IMR-90 (cell line): ENCODE measurements at regions not wholly inside any gene's neighbourhood (a gene's known extent, or its start where the extent isn't known, plus 50 kb on each side); places are given as distances from the start of the nearest gene placed in this dataset.

Experiments
- ATAC-seq: fragments of 200-7000 bp; cut with Tn5 transposase; 2 replicates; pipeline ENCODE4 v1.9.1; 2020; ENCODE audit warnings: low read depth, mild to moderate bottlenecking, moderate library complexity
- BruUV-seq: library from RNA; stranded (reverse); fragments of 400-500 nt; replicated peaks from 2 replicates; lab custom pipeline; 2021; lab: Mats Ljungman, UMichigan
- CTCF ChIA-PET: fragments of 300-600 bp; formaldehyde crosslinking; extraction: SDS; loops from one replicate; lab custom pipeline; 2021; ENCODE audit warnings: antibody characterized with exemption; lab: Yijun Ruan, JAX
- POLR2A ChIA-PET: fragments of 300-600 bp; sonication (Branson Sonifier 250); formaldehyde crosslinking; loops from one replicate; lab custom pipeline; 2022; ENCODE audit warnings: antibody characterized with exemption; ENCODE audit not compliant: unreplicated experiment; lab: Charles Lee
- DNase-seq: peaks from one replicate; pipeline ENCODE4 v3.0.0; 2013
- H2AFZ ChIP-seq: replicated peaks from 2 replicates; pipeline ENCODE3; 2013; ENCODE audit warnings: low read length, mild to moderate bottlenecking; ENCODE audit not compliant: poor library complexity
- H2AK5ac ChIP-seq: 2 replicates; pipeline ENCODE4 v1.6.1; 2013; ENCODE audit warnings: low read depth, low read length, inconsistent platforms
- H2AK9ac ChIP-seq: replicated peaks from 2 replicates; pipeline ENCODE3; 2013; ENCODE audit warnings: mild to moderate bottlenecking, low read depth, low read length, moderate library complexity; ENCODE audit not compliant: poor library complexity
- H2BK120ac ChIP-seq: 2 replicates; pipeline ENCODE4 v1.6.1; 2013; ENCODE audit warnings: low read depth, low read length, inconsistent platforms
- H2BK15ac ChIP-seq: 3 replicates; pipeline ENCODE4 v1.6.1; 2013; ENCODE audit warnings: low read depth, low read length, inconsistent platforms
- H2BK20ac ChIP-seq: 2 replicates; pipeline ENCODE4 v1.6.1; 2013; ENCODE audit warnings: low read depth, mild to moderate bottlenecking, inconsistent platforms, low read length, moderate library complexity
- H2BK5ac ChIP-seq: 2 replicates; pipeline ENCODE4 v1.6.1; 2013; ENCODE audit warnings: mild to moderate bottlenecking, low read depth, low read length, inconsistent platforms; ENCODE audit not compliant: poor library complexity, severe bottlenecking
- H3K14ac ChIP-seq: replicated peaks from 2 replicates; pipeline ENCODE4 v1.6.1; 2013; ENCODE audit warnings: low read depth, low read length, inconsistent platforms
- H3K18ac ChIP-seq: 2 replicates; pipeline ENCODE4 v1.6.1; 2013; ENCODE audit warnings: low read depth, low read length, control low read depth
- H3K23ac ChIP-seq: 2 replicates; pipeline ENCODE4 v1.6.1; 2013; ENCODE audit warnings: low read depth, low read length, inconsistent platforms
- H3K27ac ChIP-seq: 2 replicates; pipeline ENCODE4 v1.5.1; 2013; ENCODE audit warnings: mild to moderate bottlenecking, control low read depth, low read length; ENCODE audit not compliant: insufficient read depth
- H3K27me3 ChIP-seq: 2 replicates; pipeline ENCODE4 v1.6.1; 2013; ENCODE audit warnings: low read length; ENCODE audit not compliant: control insufficient read depth, insufficient read depth
- H3K36me3 ChIP-seq: 2 replicates; pipeline ENCODE4 v1.6.1; 2013; ENCODE audit warnings: low read length, mixed read lengths; ENCODE audit not compliant: control insufficient read depth, insufficient read depth
- H3K4ac ChIP-seq: 2 replicates; pipeline ENCODE4 v1.6.1; 2013; ENCODE audit warnings: low read depth, low read length, inconsistent platforms
- H3K4me1 ChIP-seq: 2 replicates; pipeline ENCODE4 v1.6.1; 2013; ENCODE audit warnings: low read length, mixed read lengths; ENCODE audit not compliant: control insufficient read depth, insufficient read depth
- H3K4me2 ChIP-seq: 2 replicates; pipeline ENCODE4 v1.6.1; 2013; ENCODE audit warnings: low read depth, mild to moderate bottlenecking, control low read depth, low read length, moderate library complexity
- H3K4me3 ChIP-seq: 2 replicates; pipeline ENCODE4 v1.5.1; 2013; ENCODE audit warnings: low read depth, mild to moderate bottlenecking, control low read depth, low read length, moderate library complexity; ENCODE audit not compliant: insufficient read depth
- H3K56ac ChIP-seq: 2 replicates; pipeline ENCODE4 v1.6.1; 2013; ENCODE audit warnings: low read length, inconsistent platforms; ENCODE audit not compliant: insufficient read depth; ENCODE audit errors: extremely low read depth
- H3K79me1 ChIP-seq, 2 experiments: 2 replicates each; pipeline ENCODE4 v1.6.1; 2013; ENCODE audit warnings: low read length in 2 of 2, inconsistent platforms in 1 of 2, low read depth in 1 of 2
- H3K9ac ChIP-seq: 2 replicates; pipeline ENCODE4 v1.6.1; 2013; ENCODE audit warnings: low read depth, low read length, control low read depth
- H3K9me1 ChIP-seq: 2 replicates; pipeline ENCODE4 v1.6.1; 2013; ENCODE audit warnings: low read length, inconsistent platforms; ENCODE audit not compliant: insufficient read depth
- H3K9me3 ChIP-seq: 2 replicates; pipeline ENCODE4 v1.6.1; 2013; ENCODE audit warnings: low read length; ENCODE audit not compliant: control insufficient read depth, insufficient read depth
- H4K20me1 ChIP-seq: 2 replicates; pipeline ENCODE4 v1.6.1; 2013; ENCODE audit warnings: low read length, inconsistent platforms; ENCODE audit not compliant: insufficient read depth
- H4K5ac ChIP-seq: 2 replicates; pipeline ENCODE4 v1.6.1; 2013; ENCODE audit warnings: mild to moderate bottlenecking, low read depth, low read length, control low read depth
- H4K8ac ChIP-seq, 2 experiments: 2 replicates each; pipeline ENCODE4 v1.6.1; 2013; ENCODE audit warnings: low read depth in 2 of 2, low read length in 2 of 2, control low read depth in 1 of 2, inconsistent platforms in 1 of 2
- H4K91ac ChIP-seq: 2 replicates; pipeline ENCODE4 v1.6.1; 2013; ENCODE audit warnings: low read depth, low read length, inconsistent platforms; ENCODE audit not compliant: insufficient read depth
- BHLHE40 ChIP-seq: fragments of 150-350 bp; IDR thresholded peaks from 2 replicates; pipeline ENCODE4 v1.6.1; 2016; ENCODE audit warnings: mild to moderate bottlenecking, low read depth, low read length
- CEBPB ChIP-seq: IDR thresholded peaks from 2 replicates; pipeline ENCODE4 v1.6.1; 2012; ENCODE audit warnings: low read depth, low read length, improper control_type of control experiment
- CHD1 ChIP-seq: IDR thresholded peaks from 2 replicates; pipeline ENCODE4 v1.6.1; 2012; ENCODE audit warnings: low read depth, low read length, improper control_type of control experiment
- ELK1 ChIP-seq: fragments of 150-350 bp; IDR thresholded peaks from 2 replicates; pipeline ENCODE4 v1.6.1; 2016; ENCODE audit warnings: low read depth, mild to moderate bottlenecking, low read length, moderate library complexity, borderline replicate concordance
- FOS ChIP-seq: fragments of 150-350 bp; IDR thresholded peaks from 2 replicates; pipeline ENCODE4 v1.6.1; 2016; ENCODE audit warnings: low read depth, low read length
- MAFK ChIP-seq: IDR thresholded peaks from 2 replicates; pipeline ENCODE4 v1.6.1; 2012; ENCODE audit warnings: low read depth, low read length, improper control_type of control experiment
- MAZ ChIP-seq: IDR thresholded peaks from 2 replicates; pipeline ENCODE4 v1.6.1; 2012; ENCODE audit warnings: low read depth, mild to moderate bottlenecking, low read length, improper control_type of control experiment, moderate library complexity, borderline replicate concordance
- MXI1 ChIP-seq: IDR thresholded peaks from 2 replicates; pipeline ENCODE4 v1.6.1; 2012; ENCODE audit warnings: low read depth, mild to moderate bottlenecking, low read length, moderate library complexity, borderline replicate concordance
- NFE2L2 ChIP-seq: fragments of 150-350 bp; IDR thresholded peaks from 2 replicates; pipeline ENCODE4 v1.6.1; 2016; ENCODE audit warnings: low read depth, mild to moderate bottlenecking, low read length
- POLR2A ChIP-seq: IDR thresholded peaks from 2 replicates; pipeline ENCODE4 v1.6.1; 2012; ENCODE audit warnings: mild to moderate bottlenecking, low read depth, low read length
- RAD21 ChIP-seq: IDR thresholded peaks from 2 replicates; pipeline ENCODE4 v1.6.1; 2012; ENCODE audit warnings: low read length, improper control_type of control experiment
- RCOR1 ChIP-seq: IDR thresholded peaks from 2 replicates; pipeline ENCODE4 v1.6.1; 2012; ENCODE audit warnings: mild to moderate bottlenecking, low read length, improper control_type of control experiment; ENCODE audit not compliant: insufficient replicate concordance
- RFX5 ChIP-seq: IDR thresholded peaks from 2 replicates; pipeline ENCODE4 v1.8.0; 2012; ENCODE audit warnings: low read depth, mild to moderate bottlenecking, low read length, moderate library complexity
- SMC3 ChIP-seq: fragments of 150-350 bp; IDR thresholded peaks from 2 replicates; pipeline ENCODE4 v1.6.1; 2016; ENCODE audit warnings: low read depth, mild to moderate bottlenecking, antibody characterized with exemption, low read length, moderate library complexity
- WGBS, 2 experiments: methylation state at CpG; one replicate each; pipeline versions ENCODE4 v1.1.5 to v1.1.7; 2013; ENCODE audit warnings: missing lambda C conversion rate in 2 of 2; ENCODE audit not compliant: insufficient read length in 1 of 2; ENCODE audit errors: extremely low coverage in 2 of 2; 5-methylcytosine and 5-hydroxymethylcytosine counted together
- dilution Hi-C: fragments of 300-500 bp; cut with HindIII; formaldehyde crosslinking; loops from one replicate; pipeline ENCODE4 v1.14.3; 2018; ENCODE audit warnings: low sequenced_read_pairs; ENCODE audit not compliant: unreplicated experiment
- in situ Hi-C: fragments of 300-500 bp; cut with MboI; formaldehyde crosslinking; loops from 3 replicates; pipeline ENCODE4 v1.14.3; 2019; ENCODE audit warnings: low sequenced_read_pairs, inconsistent platforms, mixed read lengths
- intact Hi-C: fragments of 100-400 bp; cut with micrococcal nuclease; formaldehyde crosslinking; loops from 2 replicates; pipeline ENCODE4 v1.10.0; 2022
- TF ChIP-seq, protein P1 (sequence below): fragments of 150-350 bp; IDR thresholded peaks from 2 replicates; pipeline ENCODE4 v1.6.1; 2017; ENCODE audit warnings: mild to moderate bottlenecking, antibody characterized with exemption, low read length, low read depth
- TF ChIP-seq, protein P2 (sequence below): conservative IDR thresholded peaks from 2 replicates; pipeline ENCODE4 v1.5.1; 2012; ENCODE audit warnings: mild to moderate bottlenecking, low read depth, low read length, improper control_type of control experiment

DNA sequence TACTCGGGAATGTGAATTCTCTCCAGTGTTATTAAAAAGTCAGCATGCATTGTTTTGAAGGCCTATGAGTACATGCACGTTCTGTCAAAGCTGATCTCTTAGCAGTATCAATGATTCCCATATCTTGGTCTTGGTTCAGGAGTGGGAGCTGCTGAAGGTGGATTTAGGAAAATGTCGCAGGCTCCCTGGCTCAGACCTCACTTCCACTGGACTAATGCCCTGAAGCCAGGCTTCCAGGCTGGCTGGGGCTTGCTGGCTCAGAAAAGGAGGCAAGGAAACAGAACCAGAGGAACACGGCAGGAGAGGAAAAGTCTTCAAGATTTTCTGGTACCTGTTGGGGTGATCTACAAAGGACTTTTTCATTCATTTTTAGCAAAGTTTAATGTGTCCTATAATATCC, 81.6 kb downstream of the OLIG3 start:
- Histone ChIP-seq H2AK9ac (no peak overlapping the region), H3K27ac (no peak overlapping the region), H2BK20ac (no peak overlapping the region), H2BK15ac (no peak overlapping the region), H3K27me3 (peaks cover 17% of the 10 kb centered on the region), H3K9ac (no peak overlapping the region), H3K4me3 (no peak overlapping the region), H3K18ac (no peak overlapping the region), H3K9me3 (no peaks in the 10 kb centered on the region), H4K91ac (no peak overlapping the region), H3K14ac (no peak overlapping the region), H2BK120ac (no peak overlapping the region), H2AFZ (no peak overlapping the region), H3K9me1 (no peaks in the 10 kb centered on the region), H3K23ac (no peak overlapping the region), H3K79me1 (no peaks in the 10 kb centered on the region), H2BK5ac (no peak overlapping the region), H3K4ac (no peak overlapping the region), H2AK5ac (no peak overlapping the region), H3K4me1 (no peaks in the 10 kb centered on the region), H4K5ac (no peak overlapping the region), H3K56ac (no peak overlapping the region), H4K8ac (no peak overlapping the region), H3K36me3 (no peaks in the 10 kb centered on the region), H4K20me1 (no peaks in the 10 kb centered on the region), H3K4me2 (no peak overlapping the region)
- POLR2A ChIA-PET, result no interaction called here
- TF ChIP-seq, protein P1, sequence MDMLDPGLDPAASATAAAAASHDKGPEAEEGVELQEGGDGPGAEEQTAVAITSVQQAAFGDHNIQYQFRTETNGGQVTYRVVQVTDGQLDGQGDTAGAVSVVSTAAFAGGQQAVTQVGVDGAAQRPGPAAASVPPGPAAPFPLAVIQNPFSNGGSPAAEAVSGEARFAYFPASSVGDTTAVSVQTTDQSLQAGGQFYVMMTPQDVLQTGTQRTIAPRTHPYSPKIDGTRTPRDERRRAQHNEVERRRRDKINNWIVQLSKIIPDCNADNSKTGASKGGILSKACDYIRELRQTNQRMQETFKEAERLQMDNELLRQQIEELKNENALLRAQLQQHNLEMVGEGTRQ, result no peak
- TF ChIP-seq NFE2L2 (no peak), MAZ (no peak), ELK1 (no peak), RFX5 (no peak), CEBPB (no peak), RAD21 (no peak), SMC3 (no peak), BHLHE40 (no peak), MXI1 (no peak), POLR2A (no peak), RCOR1 (no peak), CHD1 (no peak), MAFK (no peak), FOS (no peak)
- TF ChIP-seq, protein P2, sequence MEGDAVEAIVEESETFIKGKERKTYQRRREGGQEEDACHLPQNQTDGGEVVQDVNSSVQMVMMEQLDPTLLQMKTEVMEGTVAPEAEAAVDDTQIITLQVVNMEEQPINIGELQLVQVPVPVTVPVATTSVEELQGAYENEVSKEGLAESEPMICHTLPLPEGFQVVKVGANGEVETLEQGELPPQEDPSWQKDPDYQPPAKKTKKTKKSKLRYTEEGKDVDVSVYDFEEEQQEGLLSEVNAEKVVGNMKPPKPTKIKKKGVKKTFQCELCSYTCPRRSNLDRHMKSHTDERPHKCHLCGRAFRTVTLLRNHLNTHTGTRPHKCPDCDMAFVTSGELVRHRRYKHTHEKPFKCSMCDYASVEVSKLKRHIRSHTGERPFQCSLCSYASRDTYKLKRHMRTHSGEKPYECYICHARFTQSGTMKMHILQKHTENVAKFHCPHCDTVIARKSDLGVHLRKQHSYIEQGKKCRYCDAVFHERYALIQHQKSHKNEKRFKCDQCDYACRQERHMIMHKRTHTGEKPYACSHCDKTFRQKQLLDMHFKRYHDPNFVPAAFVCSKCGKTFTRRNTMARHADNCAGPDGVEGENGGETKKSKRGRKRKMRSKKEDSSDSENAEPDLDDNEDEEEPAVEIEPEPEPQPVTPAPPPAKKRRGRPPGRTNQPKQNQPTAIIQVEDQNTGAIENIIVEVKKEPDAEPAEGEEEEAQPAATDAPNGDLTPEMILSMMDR, result no peak
- DNase-seq, result peak; percentile 2
- dilution Hi-C loops, result no loop called here
- intact Hi-C loops, result loop anchor here (10.0 kb wide), 1 partner anchor 278 kb away; no protein-coding TSS in a partner anchor
- in situ Hi-C loops, result no loop called here
- CTCF ChIA-PET, result no interaction called here
- no CpG with 5 or more reads among the region's 4 CpGs for WGBS, 2 experiments
- BruUV-seq, result no TSS peak
- ATAC-seq, result no peak
